ENCODE measurements at regions not wholly inside any gene's neighbourhood (a gene's known extent, or its start where the extent isn't known, plus 50 kb on each side); places are given as distances from the start of the nearest gene placed in this dataset.
A peak's percentile ranks its signal among the peaks of the same experiment; 100 is the strongest.

DNA sequence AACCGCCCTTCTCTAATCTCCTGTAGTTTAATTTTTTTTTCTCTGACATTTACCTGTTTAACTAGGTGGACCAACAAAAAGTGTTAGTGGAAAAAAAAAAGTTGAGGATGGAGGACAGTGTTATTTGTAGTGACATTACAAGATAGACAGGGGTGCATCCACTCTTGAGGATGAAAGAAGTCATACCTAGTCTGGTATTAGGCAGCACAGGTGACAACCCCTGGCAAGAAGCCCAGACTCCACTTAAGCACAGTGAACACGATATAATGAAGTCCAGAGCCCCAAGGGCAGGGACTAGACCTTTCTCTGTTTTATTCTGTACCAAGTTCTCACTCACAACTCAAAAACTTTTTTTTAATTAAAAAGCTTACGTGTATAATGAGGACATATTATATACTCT lies 268.4 kb downstream of the GPR37 start:
- no peak for DNase-seq (ENCODE audit: low read depth)

DNA sequence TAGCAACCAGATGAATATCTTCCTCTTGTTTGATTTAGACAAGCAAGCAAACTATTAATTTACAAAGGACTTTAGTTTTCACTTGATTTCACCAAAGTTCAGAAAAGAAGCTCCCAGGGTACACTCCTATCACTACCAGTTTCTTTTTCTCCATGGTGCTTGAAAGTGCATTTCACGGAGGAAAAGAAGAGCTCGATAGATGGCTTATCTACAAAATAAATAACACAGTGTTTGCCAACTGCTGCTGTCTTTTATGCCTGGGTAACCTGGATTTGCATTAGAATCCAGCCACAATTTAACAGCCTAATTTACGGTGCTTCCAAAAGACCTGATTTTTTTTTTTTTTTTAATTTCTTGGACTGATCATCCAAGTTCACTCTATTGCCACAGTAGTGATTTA lies 275.7 kb downstream of the GPR37 start:
- no peak for DNase-seq (ENCODE audit: low read depth)

DNA sequence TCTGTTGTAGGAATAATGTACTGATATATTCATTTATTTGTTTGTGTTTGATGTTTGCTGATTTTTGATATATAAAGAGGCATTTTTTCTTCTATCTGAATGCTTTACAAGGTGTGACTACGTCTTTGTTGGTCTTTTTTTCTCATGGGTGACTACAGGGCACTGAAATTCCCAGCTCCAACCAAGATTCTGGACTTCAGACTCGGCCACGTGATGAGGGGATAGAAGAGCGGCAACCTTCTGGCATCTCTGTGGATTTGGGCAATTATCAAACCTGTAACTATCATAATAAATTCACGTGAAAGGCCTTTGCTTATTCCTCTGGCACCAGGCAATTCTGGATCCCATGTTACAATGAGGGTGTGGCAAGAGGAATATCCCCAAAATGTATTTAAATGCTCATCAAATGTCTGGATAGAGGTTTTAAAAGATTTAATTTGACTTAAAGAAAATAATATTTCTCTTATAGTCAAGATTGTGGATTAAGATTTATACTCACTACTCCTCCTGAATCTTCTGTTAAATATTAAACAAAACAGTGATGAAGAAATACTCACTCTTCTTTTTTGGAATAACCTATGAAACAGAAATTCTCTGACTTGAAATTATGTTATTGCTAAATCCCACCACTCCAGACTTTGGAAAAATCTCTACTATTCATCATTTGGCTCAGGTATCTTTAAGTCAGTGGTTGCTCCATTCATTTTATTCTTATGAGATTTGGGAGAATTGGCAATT lies 276.3 kb downstream of the GPR37 start:
- DNase-seq (ENCODE audit: low read depth), result no peak

DNA sequence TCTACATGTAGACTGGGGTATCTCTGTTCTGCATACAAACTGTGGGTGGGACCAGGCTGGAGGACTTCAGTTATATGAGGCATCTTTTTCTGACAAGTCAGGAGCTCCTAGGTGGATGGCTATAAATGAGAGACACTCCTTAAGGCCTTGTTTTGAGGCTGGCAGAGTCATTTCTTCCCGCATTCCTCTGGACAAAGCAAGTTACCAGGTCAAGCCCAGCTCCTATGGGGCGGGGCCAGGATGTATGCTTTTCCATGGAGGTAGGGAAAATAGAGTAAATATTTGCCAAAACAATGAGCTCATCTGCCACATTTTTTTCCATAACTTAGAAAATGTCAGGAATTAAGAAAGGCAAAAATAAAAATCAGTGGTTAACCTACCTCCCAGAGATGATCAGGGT lies 283.4 kb downstream of the GPR37 start:
- no peak for DNase-seq (ENCODE audit: low read depth)

DNA sequence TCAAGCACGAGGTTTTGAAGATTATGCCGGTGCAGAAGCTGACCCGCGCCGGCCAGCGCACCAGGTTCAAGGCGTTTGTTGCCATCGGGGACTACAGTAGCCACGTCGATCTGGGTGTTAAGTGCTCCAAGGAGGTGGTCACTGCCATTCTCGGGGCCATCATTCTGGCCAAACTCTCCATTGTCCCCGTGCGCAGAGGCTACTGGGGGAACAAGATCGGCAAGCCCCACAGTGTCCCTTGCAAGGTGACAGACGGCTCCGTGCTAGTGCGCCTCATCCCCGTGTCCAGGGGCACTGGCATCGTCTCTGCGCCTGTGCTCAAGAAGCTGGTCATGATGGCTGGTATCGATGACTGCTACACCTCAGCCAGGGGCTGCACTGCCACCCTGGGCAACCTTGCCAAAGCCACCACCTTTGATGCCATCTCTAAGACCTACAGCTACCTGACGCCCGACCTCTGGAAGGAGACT lies 284.7 kb downstream of the GPR37 start:
- DNase-seq (ENCODE audit: low read depth), result no peak

DNA sequence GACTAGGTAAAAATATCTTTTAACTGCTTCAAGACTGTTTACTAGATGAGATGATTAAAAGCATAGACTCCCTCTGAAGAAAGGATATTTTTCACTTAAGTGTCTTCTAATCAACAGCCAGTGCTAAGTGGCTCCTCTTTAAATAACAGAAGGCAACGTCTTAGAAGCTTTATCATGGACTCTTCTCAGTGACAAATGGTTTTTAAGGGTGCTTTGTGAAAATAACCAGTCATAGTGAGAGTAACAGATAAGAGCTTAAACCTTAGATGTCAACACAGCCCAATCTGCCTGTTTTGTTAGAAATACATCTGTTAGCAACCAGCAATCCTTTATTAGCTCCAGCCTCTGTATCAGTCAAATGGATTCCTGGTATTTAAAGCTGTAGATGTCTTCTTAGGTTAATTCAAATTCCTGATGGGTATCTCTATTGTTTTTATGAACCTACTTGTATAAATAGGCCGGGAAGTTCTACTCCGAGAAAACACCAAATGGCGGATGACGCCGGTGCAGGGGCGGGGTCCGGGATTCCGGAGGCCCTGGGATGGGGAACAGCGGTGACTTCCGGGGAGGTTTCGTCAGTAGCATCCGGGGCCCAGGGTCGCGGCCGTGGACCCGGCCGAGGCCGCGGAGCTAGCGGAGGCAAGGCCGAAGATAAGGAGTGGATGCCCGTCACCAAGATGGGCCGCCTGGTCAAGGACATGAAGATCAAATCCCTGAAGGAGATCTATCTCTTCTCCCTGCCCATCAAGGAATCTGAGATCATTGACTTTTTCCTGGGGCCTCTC lies 285.4 kb downstream of the GPR37 start:
- DNase-seq (ENCODE audit: low read depth), result no peak

DNA sequence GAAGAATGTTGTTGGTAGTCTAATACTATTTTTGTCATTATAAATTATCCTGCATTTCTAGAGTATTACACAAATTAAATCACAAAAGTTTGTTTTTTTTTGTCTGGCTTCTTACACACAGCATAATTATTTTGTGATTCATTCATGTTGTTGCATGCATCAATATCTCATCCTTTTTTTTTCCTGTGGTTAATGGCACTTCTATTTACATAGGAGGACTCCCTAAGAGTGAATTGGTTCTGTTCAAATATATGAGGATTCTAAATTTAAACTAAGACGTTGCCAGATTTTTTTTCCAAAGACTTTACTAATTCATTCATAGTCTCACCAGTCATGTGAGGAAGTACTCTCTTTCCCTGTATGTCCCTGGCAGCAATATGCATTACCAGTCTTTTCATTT lies 303.3 kb downstream of the GPR37 start:
- peak; percentile 81 for DNase-seq (ENCODE audit: low read depth)

DNA sequence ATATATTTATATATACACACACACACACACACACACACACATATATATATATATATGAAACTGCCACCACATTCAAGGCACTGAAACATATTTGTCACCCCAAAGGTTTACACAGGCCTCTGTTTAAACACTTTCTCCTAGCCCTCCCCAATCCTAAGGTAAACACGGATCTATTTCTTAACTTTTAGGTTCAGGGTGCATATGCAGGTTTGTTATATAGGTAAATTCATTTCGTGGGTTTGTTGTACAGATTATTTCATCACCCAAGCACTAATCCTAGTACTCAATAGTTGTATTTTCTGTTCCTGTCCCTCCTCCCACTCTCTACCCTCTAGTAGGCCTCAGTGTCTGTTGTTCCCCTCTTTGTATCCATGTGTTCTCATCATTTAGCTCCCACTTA lies 305.0 kb downstream of the GPR37 start:
- DNase-seq (ENCODE audit: low read depth), result no peak

DNA sequence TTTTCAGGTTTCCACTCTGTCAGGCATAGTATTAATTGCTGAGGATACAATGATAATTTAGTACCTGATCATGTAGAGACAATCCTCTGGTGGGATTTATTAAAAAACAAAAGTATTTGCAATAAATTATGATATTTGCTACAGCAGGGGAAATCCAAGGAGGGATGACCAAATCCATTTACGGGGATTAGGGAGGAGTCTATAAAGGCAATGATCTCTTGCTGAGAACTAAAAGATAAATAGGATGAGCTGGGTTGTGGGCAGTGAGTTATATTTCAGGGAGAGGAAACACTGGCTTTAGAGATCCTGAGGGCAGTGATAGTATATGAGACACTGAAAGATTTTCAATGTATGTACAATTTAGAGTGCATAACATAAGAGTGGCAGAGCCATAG lies 305.5 kb downstream of the GPR37 start:
- DNase-seq (ENCODE audit: low read depth), result no peak

DNA sequence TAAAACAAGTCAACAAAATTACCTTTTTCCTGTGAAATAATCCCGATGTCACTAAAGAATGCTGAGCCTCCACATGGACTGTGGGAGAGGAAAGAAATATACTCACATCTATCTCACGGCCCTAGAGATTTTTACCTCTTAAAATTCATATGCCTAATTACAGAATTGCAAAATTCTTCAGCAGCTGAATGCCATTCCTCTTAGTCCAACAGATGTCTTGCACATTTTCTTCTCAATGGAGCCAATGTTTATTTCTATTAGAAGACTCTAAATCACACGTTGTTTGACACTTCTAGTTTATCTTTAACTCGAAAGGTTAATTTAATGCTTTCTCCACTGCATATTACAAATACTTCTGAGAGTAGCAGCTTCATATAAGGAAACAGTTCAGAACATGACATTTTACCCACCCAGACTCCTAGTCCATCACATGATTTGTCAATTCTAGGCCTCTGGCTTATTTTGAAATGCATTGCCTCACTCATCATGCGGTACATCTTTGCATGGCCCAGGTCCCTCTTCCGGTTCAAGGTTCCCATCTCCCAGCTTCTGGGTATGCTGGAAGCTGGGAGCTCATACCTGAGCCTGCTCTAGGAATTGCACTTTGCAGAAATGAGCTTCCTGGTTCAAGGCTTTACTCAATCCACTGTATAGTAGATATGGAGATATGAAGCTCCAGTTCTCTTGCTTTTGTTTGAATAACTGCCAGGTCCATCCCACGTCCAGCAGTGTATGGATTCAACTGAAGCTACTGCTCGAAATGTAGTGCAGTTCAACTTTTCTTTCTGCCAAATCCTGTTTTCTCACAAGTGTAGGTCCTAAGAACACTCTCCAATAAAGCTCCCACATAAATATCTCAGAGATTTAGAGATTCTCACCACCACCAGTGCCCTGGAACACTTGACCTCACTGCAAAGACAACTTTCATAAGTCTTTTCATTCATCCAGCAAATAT lies 306.2 kb downstream of the GPR37 start:
- peak; percentile 94 for DNase-seq (ENCODE audit: low read depth)

DNA sequence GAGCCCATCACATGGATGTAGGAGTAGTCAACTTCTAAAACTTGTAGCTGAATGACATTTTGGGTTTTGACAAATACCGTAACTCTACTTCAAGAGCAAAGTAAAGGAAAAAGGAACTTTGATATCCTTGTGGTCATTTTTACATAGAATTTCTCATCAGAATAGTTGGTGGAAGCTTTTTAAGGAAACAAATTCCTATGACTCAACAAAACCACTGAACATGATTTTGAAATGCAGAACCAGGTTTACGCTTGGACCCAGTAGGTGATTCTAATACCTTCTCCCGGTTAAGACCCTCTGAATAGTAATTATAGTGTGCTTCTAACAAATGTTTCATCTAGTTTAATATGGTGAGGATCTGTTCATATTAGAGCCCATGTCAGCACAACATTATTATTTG lies 307.8 kb downstream of the GPR37 start:
- DNase-seq (ENCODE audit: low read depth), result peak; percentile 24

DNA sequence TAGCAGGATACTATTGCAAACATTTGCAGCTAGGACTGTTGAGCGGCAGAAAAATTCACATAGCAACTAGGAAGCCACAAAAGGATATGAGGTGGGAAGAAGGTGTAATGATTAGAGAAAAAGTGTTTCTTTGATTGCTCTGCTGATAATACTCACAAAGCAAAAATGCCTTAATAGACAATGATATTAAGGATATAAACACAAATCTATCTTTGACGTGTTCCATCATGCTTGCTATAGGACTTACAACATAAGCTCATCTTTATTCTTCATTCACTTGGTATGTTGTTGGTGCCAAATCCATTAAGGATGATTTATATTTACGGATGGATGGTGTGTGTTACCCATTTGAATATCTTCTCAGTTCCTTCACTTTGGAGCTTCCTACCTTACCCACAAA lies 309.3 kb downstream of the GPR37 start:
- DNase-seq (ENCODE audit: low read depth), result no peak

DNA sequence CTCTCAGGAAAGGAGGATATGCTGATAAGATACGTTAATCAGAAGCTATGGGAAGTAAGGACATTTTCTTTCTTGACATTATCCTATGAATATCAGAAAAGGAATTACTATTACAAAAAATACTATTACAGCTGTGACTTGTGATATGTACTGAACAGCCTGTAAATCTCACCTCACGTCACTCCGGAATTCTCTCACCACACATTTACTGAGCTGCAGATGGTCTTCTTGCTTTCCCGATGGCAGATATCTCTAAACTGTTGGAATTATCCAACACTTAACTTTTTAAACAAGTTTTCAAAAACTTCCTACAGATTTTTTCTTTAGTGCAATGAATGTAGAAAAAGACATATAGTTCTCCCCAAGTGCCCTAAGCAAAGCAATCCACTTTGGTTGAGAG lies 313.4 kb downstream of the GPR37 start:
- DNase-seq (ENCODE audit: low read depth), result no peak

DNA sequence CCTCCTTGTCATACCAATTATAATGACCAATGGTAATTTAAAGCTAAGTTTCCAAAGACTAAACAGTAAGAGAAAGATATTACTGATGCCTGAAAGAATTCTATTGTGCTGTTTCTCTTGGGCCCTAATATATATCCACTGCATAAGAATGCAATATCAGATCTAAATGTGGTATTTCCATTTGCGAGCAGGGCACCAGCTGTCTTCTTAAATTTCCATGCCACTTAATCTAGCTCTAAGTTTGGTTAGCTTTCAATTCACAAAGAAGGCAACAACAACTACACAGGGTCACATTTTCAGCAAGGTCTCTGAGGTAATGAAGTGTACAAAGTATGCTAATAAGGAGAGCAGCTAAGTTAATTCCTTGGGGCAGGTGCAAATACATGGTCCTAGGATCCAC lies 315.7 kb downstream of the GPR37 start:
- DNase-seq (ENCODE audit: low read depth), result no peak

DNA sequence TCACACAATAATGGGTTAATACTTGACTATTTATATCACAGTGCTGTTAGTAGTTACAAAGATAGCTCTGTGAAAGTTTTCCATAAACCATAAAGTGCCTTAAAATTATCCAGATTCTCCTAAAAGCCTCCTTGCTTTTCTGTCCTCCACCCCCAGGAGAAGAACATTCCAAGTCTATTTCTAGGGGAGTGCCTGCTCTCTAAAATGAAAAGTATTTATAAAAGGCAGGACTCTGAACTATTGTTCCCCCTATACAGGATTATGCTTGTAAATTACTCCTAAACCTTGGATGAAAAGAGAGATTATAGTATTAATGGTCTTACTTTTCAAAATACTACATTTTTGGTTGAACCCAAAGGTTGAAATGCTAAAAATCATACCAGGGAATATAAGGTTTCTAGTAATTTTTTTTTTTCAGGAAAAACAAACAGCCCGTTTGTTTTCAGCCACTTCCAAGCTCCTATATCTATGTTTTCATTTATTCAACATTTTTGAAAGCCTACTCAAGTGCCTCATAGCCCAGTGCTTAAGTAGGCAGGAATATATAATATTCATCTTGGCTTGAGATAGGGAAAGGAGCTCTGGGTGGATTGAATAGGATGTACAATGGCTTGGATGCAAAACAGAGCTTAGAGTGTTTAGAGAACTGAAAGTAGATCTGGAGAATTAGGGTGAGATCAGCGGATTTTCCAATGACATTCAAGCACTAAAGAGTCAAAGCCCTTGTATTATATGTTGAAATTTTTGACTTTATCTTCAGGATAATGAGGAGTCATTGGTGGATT lies 320.7 kb downstream of the GPR37 start:
- DNase-seq (ENCODE audit: low read depth), result no peak

DNA sequence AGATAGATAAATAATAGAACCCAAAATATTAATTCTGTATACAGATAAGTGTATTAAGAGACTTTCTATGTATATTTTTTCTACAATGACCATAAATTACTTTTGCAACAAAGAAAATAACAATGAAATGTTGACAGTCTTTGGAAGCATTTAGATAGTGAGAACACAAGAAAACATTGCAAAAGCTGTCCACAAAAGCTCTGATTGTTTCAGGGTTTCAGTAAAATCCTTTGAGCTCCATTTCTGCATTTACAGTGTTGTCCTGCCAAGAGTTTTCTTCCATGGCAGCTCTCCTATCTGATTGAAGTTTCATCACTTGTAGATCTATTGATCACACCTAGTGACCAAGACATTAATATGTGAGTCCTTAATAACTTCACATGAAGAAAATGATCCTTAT lies 321.8 kb downstream of the GPR37 start:
- no peak for DNase-seq (ENCODE audit: low read depth)

DNA sequence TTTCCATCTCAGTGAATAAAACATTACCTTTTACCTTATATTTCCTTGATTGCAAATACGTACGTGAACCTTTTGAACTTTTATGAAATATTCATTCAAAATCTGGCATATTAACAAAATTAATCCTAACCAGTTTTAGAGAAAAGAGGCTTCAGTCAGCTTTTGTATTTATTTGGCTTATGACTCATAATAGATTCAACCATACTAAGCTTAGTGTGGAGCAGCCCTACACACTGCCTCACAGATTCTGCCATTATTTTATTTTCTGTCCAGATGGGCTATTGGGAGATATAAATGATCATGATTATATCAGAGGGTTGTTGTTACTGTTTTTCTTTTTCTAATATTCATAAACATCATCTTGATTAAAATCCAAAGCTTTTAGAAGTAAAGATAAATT lies 325.5 kb downstream of the GPR37 start:
- no peak for DNase-seq (ENCODE audit: low read depth)

DNA sequence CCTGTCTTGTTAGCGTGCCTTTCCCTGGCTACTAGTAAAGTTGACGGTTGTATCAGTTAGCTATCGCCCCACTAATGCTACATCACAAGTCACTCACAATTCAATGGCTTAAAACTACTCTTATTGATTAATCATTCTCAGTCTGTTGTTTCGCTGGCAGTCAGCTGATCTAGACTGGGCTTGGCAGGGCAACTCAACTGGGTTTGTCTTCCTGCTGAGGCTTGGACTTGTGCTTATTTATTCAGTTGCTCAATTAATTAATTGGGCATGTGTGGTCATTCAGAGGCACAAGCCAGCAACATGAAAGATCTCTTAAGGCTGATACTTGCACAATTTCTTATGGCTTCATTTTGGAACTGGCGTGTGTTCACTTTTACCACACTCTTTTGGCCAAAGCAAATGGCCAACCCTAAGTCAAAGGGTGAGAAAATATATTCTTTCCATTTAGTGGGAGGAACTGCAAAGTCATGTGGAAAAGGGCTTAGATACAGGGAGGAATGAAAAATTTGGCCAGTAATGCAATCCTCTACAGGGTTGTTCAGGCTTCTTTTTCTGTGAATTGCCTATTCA lies 333.5 kb downstream of the GPR37 start:
- no peak for DNase-seq (ENCODE audit: low read depth)

DNA sequence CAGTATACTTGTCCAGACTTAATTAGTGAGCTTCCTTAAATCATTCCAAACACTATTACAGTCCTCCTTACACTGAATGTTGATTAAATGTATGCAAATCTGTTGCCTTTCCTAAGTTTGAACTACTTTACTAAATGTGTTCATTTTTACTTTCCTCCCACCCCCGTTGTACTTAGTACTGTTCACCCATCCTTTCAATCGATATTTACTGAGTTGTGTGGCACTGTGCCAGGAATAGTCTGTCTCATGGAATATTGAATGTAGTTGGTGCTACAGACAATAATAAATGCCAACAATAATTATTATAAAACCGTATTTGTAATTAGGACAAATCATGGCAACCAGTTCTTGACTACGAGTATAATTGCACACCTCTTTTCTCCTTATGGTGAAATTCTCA lies 335.7 kb downstream of the GPR37 start:
- DNase-seq (ENCODE audit: low read depth), result no peak

DNA sequence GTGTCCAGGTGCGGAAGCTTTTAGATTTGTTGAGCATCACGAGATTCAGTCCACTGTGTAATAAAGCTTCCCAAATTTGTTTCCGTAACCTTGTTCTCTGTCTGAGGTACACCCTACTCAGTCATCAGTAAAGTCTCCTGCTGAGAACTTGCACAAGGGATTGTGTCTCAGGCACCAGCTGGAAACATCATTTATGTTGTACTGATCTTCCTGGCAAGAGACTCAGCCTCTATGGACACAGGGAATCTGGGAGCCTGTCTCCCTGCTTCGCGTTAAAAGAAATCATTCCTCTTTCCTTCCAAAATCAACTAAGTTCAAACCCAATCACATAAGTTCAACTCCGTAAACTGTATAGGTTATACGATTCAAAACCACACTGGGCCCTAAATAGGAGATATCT lies 336.8 kb downstream of the GPR37 start:
- no peak for DNase-seq (ENCODE audit: low read depth)

DNA sequence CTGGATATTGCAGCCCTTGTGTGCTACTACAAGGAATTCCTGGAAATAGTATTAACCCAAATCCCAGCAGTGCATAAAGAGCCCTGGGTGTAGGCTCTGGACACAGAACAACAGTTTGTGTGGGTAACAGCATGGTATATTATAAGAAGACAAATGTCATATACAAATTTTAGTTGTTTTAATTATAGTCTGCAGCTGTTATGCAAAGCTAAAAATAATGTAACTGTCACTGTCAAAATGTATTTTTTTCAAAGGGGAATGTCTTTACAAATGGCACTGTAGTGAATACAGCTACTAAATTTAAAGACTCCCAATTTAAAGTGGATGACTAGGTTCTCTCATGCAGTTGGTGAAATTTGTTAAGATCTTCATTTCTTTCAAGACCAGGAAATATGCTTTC lies 339.0 kb downstream of the GPR37 start:
- no peak for DNase-seq (ENCODE audit: low read depth)

Data from GM04503 (cell line).